Epithelial cell of esophagus (primary cell): ENCODE measurements at regions not wholly inside any gene's neighbourhood (a gene's known extent, or its start where the extent isn't known, plus 50 kb on each side); places are given as distances from the start of the nearest gene placed in this dataset.
"Not testable (repeated sequence)": the region's sequence is repeated elsewhere in the genome, so short reads cannot be mapped to it uniquely, and the experiment has no call there.

Experiments
- DNase-seq: peaks from one replicate; pipeline ENCODE4 v3.0.0; 2010; ENCODE audit warnings: low read depth
- H3K4me3 ChIP-seq: 2 replicates; pipeline ENCODE4 v1.5.1; 2011; ENCODE audit warnings: mild to moderate bottlenecking, low read length, control low read depth
- TF ChIP-seq, protein P1 (sequence below): IDR thresholded peaks from 2 replicates; pipeline ENCODE4 v1.5.1; 2011; ENCODE audit warnings: low read depth, mild to moderate bottlenecking, low read length, control low read depth, inconsistent platforms; ENCODE audit not compliant: insufficient read depth; ENCODE audit errors: missing control alignments

DNA sequence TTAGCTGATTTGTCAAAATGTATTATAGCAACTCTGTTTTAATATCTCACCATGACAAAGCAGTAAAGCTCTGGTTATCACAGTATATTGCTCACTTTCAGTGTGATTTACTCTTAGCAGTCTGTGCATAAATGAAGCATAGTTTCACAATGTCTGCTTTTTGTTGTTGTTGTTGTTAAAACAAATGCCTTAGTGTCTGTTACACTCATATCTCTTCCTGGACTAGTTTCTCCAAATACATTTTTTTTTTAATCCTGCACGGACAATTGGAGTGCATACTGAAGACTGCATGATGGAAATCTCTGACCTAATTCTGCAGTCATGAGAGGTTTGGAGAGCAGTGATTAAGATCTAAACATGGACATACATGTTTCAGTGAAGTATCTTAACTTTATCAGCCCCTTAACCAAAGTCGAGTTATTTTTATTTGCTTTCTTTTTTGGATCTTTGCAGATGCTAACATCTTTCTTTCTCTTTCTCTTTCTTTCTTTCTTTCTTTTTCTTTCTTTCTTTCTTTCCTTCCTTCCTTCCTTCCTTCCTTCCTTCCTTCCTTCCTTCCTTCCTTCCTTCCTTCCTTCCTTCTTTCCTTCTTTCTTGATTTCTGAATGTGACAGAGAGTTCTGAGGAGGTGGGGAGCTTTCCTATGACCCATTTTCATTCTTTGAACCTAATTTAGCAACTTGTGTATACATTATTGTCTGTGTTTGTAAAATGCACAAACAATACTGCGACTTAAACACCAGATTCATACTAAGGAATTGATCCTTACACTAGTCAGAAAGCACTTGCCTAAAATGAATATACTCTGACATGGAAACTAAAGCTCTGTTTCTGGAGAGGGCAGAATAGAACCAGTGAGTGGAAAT is 161.5 kb upstream of the AGR3 start:
- no peak overlapping the region for H3K4me3 ChIP-seq
- TF ChIP-seq, protein P1, sequence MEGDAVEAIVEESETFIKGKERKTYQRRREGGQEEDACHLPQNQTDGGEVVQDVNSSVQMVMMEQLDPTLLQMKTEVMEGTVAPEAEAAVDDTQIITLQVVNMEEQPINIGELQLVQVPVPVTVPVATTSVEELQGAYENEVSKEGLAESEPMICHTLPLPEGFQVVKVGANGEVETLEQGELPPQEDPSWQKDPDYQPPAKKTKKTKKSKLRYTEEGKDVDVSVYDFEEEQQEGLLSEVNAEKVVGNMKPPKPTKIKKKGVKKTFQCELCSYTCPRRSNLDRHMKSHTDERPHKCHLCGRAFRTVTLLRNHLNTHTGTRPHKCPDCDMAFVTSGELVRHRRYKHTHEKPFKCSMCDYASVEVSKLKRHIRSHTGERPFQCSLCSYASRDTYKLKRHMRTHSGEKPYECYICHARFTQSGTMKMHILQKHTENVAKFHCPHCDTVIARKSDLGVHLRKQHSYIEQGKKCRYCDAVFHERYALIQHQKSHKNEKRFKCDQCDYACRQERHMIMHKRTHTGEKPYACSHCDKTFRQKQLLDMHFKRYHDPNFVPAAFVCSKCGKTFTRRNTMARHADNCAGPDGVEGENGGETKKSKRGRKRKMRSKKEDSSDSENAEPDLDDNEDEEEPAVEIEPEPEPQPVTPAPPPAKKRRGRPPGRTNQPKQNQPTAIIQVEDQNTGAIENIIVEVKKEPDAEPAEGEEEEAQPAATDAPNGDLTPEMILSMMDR, result no peak
- DNase-seq, result peak; percentile 70

DNA sequence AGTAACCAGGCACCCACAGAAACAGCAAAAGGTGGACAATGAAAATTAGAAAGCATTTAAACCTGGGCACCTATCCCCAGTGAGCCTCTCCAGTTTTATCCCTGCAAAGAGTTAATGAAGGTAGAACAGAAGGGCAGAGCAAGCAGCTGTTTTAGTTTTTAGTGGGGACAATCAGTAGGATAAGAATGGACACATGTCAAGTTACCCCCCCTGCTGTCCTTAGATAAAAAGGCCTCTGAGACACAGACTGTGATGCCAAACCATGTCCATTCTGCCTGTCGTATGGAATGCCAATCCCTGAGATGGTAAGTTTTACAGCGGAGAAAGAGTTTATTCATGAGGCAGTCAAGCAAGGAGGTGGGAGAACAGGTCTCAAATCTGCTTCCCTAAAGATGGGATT is 162.6 kb upstream of the AGR3 start:
- TF ChIP-seq, protein P1, result no peak
- no peak overlapping the region for H3K4me3 ChIP-seq
- DNase-seq, result no peak

DNA sequence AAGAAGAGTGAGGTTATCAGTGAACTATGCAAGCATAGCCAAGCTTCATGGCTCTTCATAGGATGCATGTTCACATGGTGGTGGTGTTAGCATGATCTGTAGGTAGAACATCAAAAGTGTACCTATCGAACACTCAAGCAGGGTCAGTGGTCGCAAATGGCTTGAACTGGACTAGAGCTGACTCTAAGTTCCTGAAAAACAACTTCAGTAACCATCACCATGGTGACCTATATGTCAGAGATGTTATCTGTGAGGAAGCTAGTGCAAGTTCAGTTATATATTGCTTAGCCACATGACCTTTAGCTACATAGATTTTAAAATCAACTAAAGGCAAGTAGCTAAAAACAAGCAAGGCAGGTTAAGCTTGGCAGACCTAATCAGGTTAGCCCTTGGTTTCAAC is 163.1 kb upstream of the AGR3 start:
- H3K4me3 ChIP-seq, result no peak overlapping the region
- TF ChIP-seq, protein P1, result no peak
- no peak for DNase-seq

DNA sequence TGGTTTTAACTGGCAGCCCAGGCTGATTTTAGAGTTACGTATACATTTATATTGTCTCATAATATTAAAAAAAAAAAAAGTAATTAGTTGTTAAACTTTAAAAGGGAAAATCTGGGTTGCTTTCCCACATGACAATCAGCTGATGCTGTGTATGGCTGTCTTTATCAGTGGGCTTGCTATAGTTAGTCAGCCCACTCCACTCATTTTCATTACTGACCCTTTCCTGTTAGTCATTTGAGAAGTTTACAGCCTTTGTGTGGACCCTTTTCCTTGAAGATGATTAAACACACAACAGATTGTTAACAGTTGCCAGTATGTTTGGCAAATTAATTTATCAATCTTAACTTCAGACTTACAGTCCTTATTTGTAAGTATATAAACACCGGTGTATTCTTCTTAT is 164.5 kb upstream of the AGR3 start:
- no peak for DNase-seq
- no peak overlapping the region for H3K4me3 ChIP-seq
- TF ChIP-seq, protein P1, result no peak

DNA sequence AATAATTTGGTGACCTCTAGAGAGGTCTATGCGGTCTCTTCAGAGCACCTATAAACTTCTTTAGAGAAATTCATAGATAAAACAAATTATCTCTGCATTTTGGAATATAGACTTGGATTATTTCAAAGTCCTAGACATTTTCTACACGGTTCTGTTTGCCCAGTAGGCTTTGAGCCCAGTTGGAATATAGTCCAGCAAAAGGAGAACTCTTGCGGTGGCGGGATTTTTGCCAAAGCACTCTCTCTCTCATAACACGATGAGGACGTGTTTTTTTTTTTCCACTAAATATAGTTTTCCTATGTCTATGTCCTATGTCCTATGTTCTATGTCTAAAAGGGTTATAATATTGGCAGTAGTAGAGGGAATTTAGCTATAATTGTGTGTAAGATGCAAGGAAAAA is 164.9 kb upstream of the AGR3 start:
- DNase-seq, result no peak
- TF ChIP-seq, protein P1, result no peak
- H3K4me3 ChIP-seq, result no peak overlapping the region

DNA sequence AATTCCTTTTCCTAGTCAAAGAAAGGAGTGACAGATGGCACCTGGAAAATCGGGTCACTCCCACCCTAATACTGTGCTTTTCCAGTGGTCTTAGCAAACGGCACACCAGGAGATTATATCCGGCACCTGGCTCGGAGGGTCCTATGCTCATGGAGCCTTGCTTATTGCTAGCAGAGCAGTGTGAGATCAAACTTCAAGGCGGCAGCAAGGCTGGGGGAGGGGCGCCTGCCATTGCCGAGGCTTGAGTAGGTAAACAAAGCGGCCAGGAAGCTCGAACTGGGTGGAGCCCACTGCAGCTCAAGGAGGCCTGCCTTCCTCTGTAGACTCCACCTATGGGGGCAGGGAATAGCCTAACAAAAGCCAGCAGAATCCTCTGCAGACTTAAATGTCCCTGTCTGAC is 171.4 kb upstream of the AGR3 start:
- not testable (repeated sequence) for H3K4me3 ChIP-seq, DNase-seq

DNA sequence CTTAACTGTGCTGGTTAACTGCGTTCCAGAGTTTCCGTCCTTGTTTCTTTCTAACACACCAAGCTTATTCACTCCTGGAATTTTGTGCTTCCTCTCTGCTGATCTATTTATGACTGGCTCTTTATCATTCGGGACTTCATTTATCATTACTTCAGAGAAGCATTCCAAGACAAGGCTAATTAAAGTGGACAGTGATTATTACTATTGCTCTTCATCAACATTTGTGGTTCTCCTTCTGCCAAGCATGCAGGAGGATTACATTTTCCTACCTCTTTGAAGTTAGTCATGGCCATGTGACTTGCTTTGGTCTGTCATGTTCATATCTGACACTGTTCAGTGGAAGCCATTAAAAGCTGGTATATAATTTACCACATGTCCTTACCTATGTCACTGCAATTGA is 172.4 kb upstream of the AGR3 start:
- DNase-seq, result peak; percentile 32
- TF ChIP-seq, protein P1, result no peak
- no peak overlapping the region for H3K4me3 ChIP-seq
